ENCODE measurements at regions not wholly inside any gene's neighbourhood (a gene's known extent, or its start where the extent isn't known, plus 50 kb on each side); places are given as distances from the start of the nearest gene placed in this dataset.

DNA sequence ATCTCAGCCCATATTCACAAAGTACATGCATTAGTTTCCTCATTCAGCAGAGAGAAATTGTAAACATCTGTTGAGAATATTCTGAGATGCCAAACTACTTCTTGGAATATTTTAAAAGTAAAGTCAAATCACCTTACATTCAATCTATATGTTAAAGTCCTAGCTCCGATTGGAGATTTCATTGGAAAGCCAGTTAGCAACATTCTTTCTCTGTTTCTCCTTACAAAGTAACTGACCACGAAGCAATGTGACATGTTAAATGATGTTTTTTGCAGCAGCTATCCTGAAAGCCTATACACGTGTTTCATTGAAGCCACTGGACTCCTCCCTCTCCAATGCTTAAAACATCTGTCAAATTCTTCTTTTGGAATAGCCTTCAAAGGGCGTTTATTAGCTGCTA is 379.1 kb upstream of the CCNH start:
- no peak for TF ChIP-seq POLR2AphosphoS5 (IDR thresholded peaks at IDR 0.05; ENCODE audit: low read depth, low read length)
- TF ChIP-seq, protein P1, sequence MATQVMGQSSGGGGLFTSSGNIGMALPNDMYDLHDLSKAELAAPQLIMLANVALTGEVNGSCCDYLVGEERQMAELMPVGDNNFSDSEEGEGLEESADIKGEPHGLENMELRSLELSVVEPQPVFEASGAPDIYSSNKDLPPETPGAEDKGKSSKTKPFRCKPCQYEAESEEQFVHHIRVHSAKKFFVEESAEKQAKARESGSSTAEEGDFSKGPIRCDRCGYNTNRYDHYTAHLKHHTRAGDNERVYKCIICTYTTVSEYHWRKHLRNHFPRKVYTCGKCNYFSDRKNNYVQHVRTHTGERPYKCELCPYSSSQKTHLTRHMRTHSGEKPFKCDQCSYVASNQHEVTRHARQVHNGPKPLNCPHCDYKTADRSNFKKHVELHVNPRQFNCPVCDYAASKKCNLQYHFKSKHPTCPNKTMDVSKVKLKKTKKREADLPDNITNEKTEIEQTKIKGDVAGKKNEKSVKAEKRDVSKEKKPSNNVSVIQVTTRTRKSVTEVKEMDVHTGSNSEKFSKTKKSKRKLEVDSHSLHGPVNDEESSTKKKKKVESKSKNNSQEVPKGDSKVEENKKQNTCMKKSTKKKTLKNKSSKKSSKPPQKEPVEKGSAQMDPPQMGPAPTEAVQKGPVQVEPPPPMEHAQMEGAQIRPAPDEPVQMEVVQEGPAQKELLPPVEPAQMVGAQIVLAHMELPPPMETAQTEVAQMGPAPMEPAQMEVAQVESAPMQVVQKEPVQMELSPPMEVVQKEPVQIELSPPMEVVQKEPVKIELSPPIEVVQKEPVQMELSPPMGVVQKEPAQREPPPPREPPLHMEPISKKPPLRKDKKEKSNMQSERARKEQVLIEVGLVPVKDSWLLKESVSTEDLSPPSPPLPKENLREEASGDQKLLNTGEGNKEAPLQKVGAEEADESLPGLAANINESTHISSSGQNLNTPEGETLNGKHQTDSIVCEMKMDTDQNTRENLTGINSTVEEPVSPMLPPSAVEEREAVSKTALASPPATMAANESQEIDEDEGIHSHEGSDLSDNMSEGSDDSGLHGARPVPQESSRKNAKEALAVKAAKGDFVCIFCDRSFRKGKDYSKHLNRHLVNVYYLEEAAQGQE (IDR thresholded peaks at IDR 0.05; ENCODE audit: insufficient read depth in 1 of 2, low read depth in 2 of 2, low read length in 2 of 2) = no peak
- no peak for TF ChIP-seq TAF1 (IDR thresholded peaks at IDR 0.05; ENCODE audit: borderline replicate concordance, insufficient read depth, low read length)
- no peak for TF ChIP-seq SIN3A (IDR thresholded peaks at IDR 0.05; ENCODE audit: borderline replicate concordance, insufficient read depth, low read length)
- no peak for TF ChIP-seq FOXP2 (optimal IDR thresholded peaks at IDR 0.05; ENCODE audit: borderline replicate concordance, extremely low read depth, extremely low read length, insufficient read depth)
